Activated B cell treated with CpG ODN at 0.5 μM for 24 hours (primary cell): ENCODE measurements at regions not wholly inside any gene's neighbourhood (a gene's known extent, or its start where the extent isn't known, plus 50 kb on each side); places are given as distances from the start of the nearest gene placed in this dataset.

Experiments
- ATAC-seq: fragments of 200-7000 bp; cut with Tn5 transposase; one replicate; pipeline ENCODE4 v1.10.0; 2021; ENCODE audit warnings: low read depth, mild to moderate bottlenecking, moderate library complexity
- CTCF ChIA-PET: fragments of 350-600 bp; sonication (Branson Sonifier 250); formaldehyde crosslinking; loops from one replicate; lab custom pipeline; 2021; ENCODE audit warnings: antibody characterized with exemption; lab: Charles Lee
- POLR2A ChIA-PET: fragments of 350-600 bp; sonication (Branson Sonifier 250); formaldehyde crosslinking; loops from one replicate; lab custom pipeline; 2021; ENCODE audit warnings: antibody characterized with exemption; lab: Charles Lee
- DNase-seq: peaks from one replicate; pipeline ENCODE4 v3.0.0; 2022
- H3K27ac Mint-ChIP-seq: one replicate; pipeline ENCODE4 v1.8.0; 2020; ENCODE audit warnings: mixed read lengths
- H3K27me3 Mint-ChIP-seq: one replicate; pipeline ENCODE4 v1.8.0; 2021; ENCODE audit warnings: mixed read lengths
- H3K36me3 Mint-ChIP-seq: one replicate; pipeline ENCODE4 v1.8.0; 2021; ENCODE audit warnings: low read depth, mixed read lengths
- H3K4me1 Mint-ChIP-seq: one replicate; pipeline ENCODE4 v1.8.0; 2021; ENCODE audit warnings: mixed read lengths
- H3K4me3 Mint-ChIP-seq: one replicate; pipeline ENCODE4 v1.8.0; 2020; ENCODE audit warnings: mild to moderate bottlenecking, mixed read lengths
- H3K9me3 Mint-ChIP-seq: one replicate; pipeline ENCODE4 v1.8.0; 2020; ENCODE audit warnings: mixed read lengths
- CTCF ChIP-seq: fragments of 200-600 bp; IDR thresholded peaks from one replicate; pipeline ENCODE4 v1.8.0; 2022; ENCODE audit warnings: antibody characterized with exemption, mild to moderate bottlenecking
- intact Hi-C: fragments of 100-400 bp; cut with micrococcal nuclease; formaldehyde crosslinking; loops from one replicate; pipeline ENCODE4 v1.15.1; 2024

GRCh38 chr5:164475339-164475977, 970.0 kb downstream of the MAT2B start:
- no peaks in the 10 kb centered on the region for H3K9me3 Mint-ChIP-seq
- ChIA-PET POLR2A (no interaction called here), CTCF (interaction anchor here (1.0 to 1.3 kb wide), 3 partner anchors 463 to 779 kb away, joined by 4 to 6 read pairs (median 4); no protein-coding TSS in a partner anchor)
- DNase-seq (no peak), ATAC-seq (no peak)
- no peak overlapping the region for H3K27ac Mint-ChIP-seq
- no peaks in the 10 kb centered on the region for H3K4me1 Mint-ChIP-seq
- H3K27me3 Mint-ChIP-seq = peaks cover 1% of the 10 kb centered on the region
- intact Hi-C loops = loop anchor here (1.0 kb wide), 1 partner anchor 779 kb away; no protein-coding TSS in a partner anchor
- H3K4me3 Mint-ChIP-seq = no peak overlapping the region
- H3K36me3 Mint-ChIP-seq = no peaks in the 10 kb centered on the region
- TF ChIP-seq CTCF = no peak

GRCh38 chr5:164481270-164481669, 975.9 kb downstream of the MAT2B start:
- Mint-ChIP-seq H3K27me3 (no peaks in the 10 kb centered on the region), H3K27ac (no peak overlapping the region), H3K9me3 (no peaks in the 10 kb centered on the region), H3K36me3 (no peaks in the 10 kb centered on the region), H3K4me1 (no peaks in the 10 kb centered on the region), H3K4me3 (no peak overlapping the region)
- POLR2A ChIA-PET = no interaction called here
- intact Hi-C loops = no loop called here
- ATAC-seq (no peak), DNase-seq (no peak)
- CTCF ChIA-PET = interaction anchor here (0.6 kb wide), 1 partner anchor 22 kb away, joined by 4 read pairs; no protein-coding TSS in a partner anchor
- no peak for TF ChIP-seq CTCF

- Mint-ChIP-seq H3K9me3 (no peaks in the 10 kb centered on the region), H3K4me1 (no peaks in the 10 kb centered on the region), H3K4me3 (no peak overlapping the region), H3K27ac (no peak overlapping the region), H3K36me3 (no peaks in the 10 kb centered on the region), H3K27me3 (no peaks in the 10 kb centered on the region)
- no peak for TF ChIP-seq CTCF
- ATAC-seq (no peak), DNase-seq (no peak)
- intact Hi-C loops = no loop called here
- POLR2A ChIA-PET = no interaction called here
- CTCF ChIA-PET = no interaction called here
Observed at GRCh38 chr5:164482351-164482750, 976.9 kb downstream of the MAT2B start.

- intact Hi-C loops = no loop called here
- no peaks in the 10 kb centered on the region for H3K27me3 Mint-ChIP-seq
Observed at GRCh38 chr5:164484948-164485347, 979.5 kb downstream of the MAT2B start.

GRCh38 chr5:164487939-164488338, 982.5 kb downstream of the MAT2B start:
- Mint-ChIP-seq H3K4me3 (no peak overlapping the region), H3K4me1 (no peaks in the 10 kb centered on the region), H3K9me3 (no peaks in the 10 kb centered on the region), H3K27ac (no peak overlapping the region), H3K36me3 (no peaks in the 10 kb centered on the region), H3K27me3 (no peaks in the 10 kb centered on the region)
- no peak for DNase-seq
- ChIA-PET CTCF (interaction anchor here (0.5 kb wide), 1 partner anchor 15 kb away, joined by 3 read pairs; no protein-coding TSS in a partner anchor), POLR2A (no interaction called here)
- no peak for ATAC-seq
- intact Hi-C loops = no loop called here
- TF ChIP-seq CTCF = no peak

More at GRCh38 chr5:164484948-164485347, 979.5 kb downstream of the MAT2B start:
- no peak for TF ChIP-seq CTCF
- no peak for ATAC-seq
- Mint-ChIP-seq H3K4me1 (no peaks in the 10 kb centered on the region), H3K9me3 (no peaks in the 10 kb centered on the region), H3K27ac (no peak overlapping the region), H3K4me3 (no peak overlapping the region), H3K36me3 (no peaks in the 10 kb centered on the region)
- DNase-seq = no peak
- POLR2A ChIA-PET = no interaction called here
- CTCF ChIA-PET = no interaction called here
